Astrocyte of the spinal cord (primary cell): ENCODE measurements at regions not wholly inside any gene's neighbourhood (a gene's known extent, or its start where the extent isn't known, plus 50 kb on each side); places are given as distances from the start of the nearest gene placed in this dataset.

Source experiments
- DNase-seq: peaks from one replicate; pipeline ENCODE4 v3.0.0; 2011; ENCODE audit warnings: low read depth, low spot score
- H3K4me3 ChIP-seq: 2 replicates; pipeline ENCODE4 v1.5.1; 2011; ENCODE audit warnings: low read depth, mild to moderate bottlenecking, low read length, moderate library complexity
- in situ Hi-C: cut with HindIII; loops from 2 replicates; pipeline ENCODE4 v1.10.0; 2017; ENCODE audit warnings: low sequenced_read_pairs
- TF ChIP-seq, protein P1 (sequence below): IDR thresholded peaks from 2 replicates; pipeline ENCODE4 v1.5.1; 2012; ENCODE audit warnings: low read depth, mild to moderate bottlenecking, low read length, inconsistent platforms

DNA sequence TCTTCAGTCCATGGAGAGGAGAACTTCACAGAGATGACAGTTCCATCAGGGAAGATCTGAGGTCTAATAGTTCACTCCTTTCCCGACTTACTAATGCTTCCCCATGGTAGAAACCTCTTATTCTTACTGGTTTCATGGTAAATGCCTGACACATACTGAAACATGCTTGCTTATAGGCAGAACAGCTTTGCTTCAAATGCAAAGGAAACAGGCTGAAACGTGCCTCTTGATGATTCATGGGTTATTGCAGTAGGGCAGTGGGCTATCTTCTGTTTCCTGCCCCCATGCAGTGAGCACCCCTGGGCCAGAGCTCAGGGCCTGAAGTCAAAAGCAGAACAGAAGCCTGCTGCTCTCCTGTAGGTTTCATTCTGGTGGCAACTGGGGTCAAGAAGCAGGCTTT, 223.5 kb downstream of the RDH14 start:
- DNase-seq = no peak
- TF ChIP-seq, protein P1, sequence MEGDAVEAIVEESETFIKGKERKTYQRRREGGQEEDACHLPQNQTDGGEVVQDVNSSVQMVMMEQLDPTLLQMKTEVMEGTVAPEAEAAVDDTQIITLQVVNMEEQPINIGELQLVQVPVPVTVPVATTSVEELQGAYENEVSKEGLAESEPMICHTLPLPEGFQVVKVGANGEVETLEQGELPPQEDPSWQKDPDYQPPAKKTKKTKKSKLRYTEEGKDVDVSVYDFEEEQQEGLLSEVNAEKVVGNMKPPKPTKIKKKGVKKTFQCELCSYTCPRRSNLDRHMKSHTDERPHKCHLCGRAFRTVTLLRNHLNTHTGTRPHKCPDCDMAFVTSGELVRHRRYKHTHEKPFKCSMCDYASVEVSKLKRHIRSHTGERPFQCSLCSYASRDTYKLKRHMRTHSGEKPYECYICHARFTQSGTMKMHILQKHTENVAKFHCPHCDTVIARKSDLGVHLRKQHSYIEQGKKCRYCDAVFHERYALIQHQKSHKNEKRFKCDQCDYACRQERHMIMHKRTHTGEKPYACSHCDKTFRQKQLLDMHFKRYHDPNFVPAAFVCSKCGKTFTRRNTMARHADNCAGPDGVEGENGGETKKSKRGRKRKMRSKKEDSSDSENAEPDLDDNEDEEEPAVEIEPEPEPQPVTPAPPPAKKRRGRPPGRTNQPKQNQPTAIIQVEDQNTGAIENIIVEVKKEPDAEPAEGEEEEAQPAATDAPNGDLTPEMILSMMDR = no peak
- H3K4me3 ChIP-seq = no peak overlapping the region
- in situ Hi-C loops = no loop called here

DNA sequence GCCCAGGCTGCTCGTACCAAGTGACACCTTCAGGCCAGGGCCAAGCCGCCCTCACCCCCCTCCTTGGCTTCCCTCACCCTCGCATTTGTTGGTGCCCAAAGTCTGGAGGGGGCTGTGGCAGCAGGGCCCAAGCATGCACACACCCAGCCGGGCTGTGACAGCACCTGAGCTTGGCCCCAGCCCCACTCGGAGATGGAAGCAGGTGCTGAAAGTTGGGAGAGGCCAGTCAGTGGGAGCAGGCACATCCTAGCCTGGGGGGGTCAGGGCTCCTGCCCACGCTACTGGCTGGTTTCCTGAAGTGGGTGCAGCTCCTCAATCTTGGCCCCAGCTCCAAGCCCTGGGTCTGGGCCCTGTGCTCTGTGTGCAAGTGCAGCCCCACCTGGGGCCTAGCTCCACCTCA, 228.0 kb downstream of the RDH14 start:
- in situ Hi-C loops = no loop called here
- H3K4me3 ChIP-seq = no peak overlapping the region
- no peak for DNase-seq
- TF ChIP-seq, protein P1 = no peak

DNA sequence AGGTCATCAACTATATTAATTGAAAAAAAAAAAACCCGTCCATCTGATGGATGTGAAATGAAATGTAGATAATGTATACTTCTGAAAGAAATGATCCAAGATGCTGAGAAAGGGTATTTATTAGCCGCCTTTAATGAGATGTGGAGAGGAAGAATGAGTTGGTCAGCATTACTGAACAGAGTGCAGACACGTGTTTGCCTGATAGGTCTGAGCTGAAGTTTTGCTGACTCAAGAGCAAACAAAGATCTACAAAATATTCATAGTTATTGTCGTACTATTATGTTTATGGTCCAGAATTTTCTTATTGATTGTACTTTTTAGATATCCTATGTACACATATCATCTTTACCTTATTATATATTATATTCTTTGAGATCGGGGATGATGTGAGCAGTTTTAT, 235.3 kb downstream of the RDH14 start:
- no peak for DNase-seq
- in situ Hi-C loops = no loop called here
- no peak overlapping the region for H3K4me3 ChIP-seq
- TF ChIP-seq, protein P1 = no peak

DNA sequence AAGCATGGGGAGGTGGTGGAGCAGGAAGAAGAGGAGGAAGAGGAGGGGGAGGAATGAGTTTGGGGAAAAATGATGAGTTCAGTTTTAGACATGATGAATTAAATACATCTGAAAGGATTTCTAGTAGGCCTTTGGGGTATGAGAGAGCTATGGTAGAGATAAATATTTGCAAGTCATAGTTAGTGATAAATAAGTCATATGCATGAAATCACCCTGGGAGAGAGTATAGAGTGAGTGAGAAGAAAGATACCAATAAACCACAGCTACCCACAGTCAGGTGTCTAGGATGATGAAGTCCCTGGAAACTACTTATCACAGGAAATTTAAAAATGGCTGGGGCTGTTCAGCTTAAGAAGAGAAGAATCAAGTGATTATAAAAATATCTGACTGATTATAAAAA, 240.5 kb downstream of the RDH14 start:
- TF ChIP-seq, protein P1 = no peak
- DNase-seq = no peak
- H3K4me3 ChIP-seq = no peak overlapping the region
- in situ Hi-C loops = no loop called here

DNA sequence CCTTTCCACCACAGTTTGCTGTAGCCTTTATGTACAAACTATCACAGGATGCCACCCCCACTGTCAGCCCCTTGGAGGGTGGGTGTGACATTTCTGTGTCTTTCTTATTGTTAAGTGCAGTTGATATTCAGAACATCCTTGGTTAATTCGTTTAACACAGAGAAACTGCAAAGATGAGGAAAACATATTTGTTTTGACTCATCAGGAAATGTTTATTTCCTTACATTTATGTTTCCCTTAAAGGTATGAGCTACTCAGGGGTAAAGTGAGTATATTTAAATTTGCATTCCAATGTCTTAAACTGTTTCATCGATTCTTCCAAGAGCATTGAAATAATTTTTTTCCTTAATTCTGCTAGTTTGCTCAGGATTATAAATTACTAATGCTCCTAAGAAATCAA, 243.4 kb downstream of the RDH14 start:
- TF ChIP-seq, protein P1 = no peak
- in situ Hi-C loops = no loop called here
- no peak overlapping the region for H3K4me3 ChIP-seq
- DNase-seq = no peak

DNA sequence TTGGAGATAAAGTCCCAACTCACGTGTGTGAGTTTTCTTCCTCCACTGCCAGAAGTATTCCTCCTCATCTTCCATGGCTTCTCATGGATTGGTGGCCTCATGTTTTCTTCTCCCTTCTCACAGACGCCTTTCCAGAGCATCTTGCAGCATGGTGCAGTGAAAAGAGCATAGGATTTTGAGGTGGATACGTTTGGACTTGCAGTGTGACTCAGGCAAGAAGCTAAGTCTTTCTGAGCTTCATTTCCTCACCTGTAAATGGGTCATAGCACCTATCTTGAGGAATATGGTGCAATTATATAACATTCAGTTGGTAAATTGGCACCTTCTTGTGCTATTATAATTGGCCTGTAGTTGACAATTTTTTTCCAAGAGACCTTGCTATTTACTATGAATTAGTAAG, 247.6 kb downstream of the RDH14 start:
- TF ChIP-seq, protein P1 = no peak
- in situ Hi-C loops = no loop called here

More for the DNA sequence above, 247.6 kb downstream of the RDH14 start:
- no peak for DNase-seq
- no peak overlapping the region for H3K4me3 ChIP-seq
